Keratinocyte (primary cell): ENCODE measurements at regions not wholly inside any gene's neighbourhood (a gene's known extent, or its start where the extent isn't known, plus 50 kb on each side); places are given as distances from the start of the nearest gene placed in this dataset.

ENCODE experiments used
- CTCF ChIP-seq, 3 experiments: IDR thresholded peaks in 1 of 3; conservative IDR thresholded peaks in 1 of 3; optimal IDR thresholded peaks in 1 of 3; 2 replicates in 2 of 3; 3 replicates in 1 of 3; pipeline versions ENCODE3 to v1.5.1; 2011; ENCODE audit warnings: low read length in 3 of 3, mild to moderate bottlenecking in 3 of 3, moderate library complexity in 2 of 3, control low read depth in 1 of 3, inconsistent platforms in 1 of 3; ENCODE audit not compliant: insufficient read depth in 2 of 3; ENCODE audit errors: extremely low read depth in 1 of 3
- EZH2 ChIP-seq: IDR thresholded peaks from one replicate; pipeline ENCODE4 v1.6.1; 2012; ENCODE audit warnings: inconsistent platforms, mild to moderate bottlenecking, low read length, moderate library complexity

GRCh38 chr20:55271371-55271770 is 733.9 kb downstream of the CBLN4 start:
- TF ChIP-seq EZH2 (no peak), CTCF (optimal IDR thresholded peaks at IDR 0.05 in 1 of 3, IDR thresholded peaks at IDR 0.05 in 1 of 3, conservative IDR thresholded peaks at IDR 0.05 in 1 of 3; ENCODE audit: extremely low read depth in 1 of 3, insufficient read depth in 2 of 3, low read length in 3 of 3) (no peak)
